Hematopoietic multipotent progenitor cell treated with erythropoietin and hydrocortisone succinate and interleukin-3 and kit ligand, for 6 days (in vitro differentiated cells): ENCODE measurements at regions not wholly inside any gene's neighbourhood (a gene's known extent, or its start where the extent isn't known, plus 50 kb on each side); places are given as distances from the start of the nearest gene placed in this dataset.

Source experiments
- DNase-seq: peaks from one replicate; pipeline ENCODE4 v3.0.0-alpha.2; 2015

DNA sequence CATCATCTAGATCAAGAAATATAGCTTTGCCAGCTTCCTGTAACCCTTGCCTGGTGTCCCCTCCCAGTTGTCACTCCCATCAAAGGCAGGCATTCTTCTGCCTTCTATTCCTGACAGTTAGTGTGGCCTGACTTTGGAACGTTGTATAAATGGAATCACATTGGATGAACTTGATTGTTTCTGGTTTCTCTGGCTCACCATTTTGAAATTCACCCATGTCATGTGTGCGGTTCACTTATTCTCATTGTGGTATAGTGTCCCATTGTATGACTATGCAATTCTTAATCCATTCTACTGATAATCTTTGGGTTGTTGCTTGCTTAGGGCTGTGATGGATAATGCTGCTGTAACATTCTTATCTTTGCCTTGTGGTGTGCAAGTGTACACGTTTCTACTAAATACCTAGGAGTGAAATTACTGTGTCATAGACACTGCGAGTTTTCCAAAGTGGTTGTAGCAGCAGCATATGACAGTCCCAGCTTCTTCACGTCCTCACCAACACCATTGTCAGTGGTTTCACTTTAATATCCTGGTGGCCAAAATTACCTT lies 73.2 kb downstream of the VEGFA start:
- peak; percentile 87 for DNase-seq

- DNase-seq: no peak
Measured at GRCh38 chr6:43842231-43842794, 72.3 kb downstream of the VEGFA start.

DNA sequence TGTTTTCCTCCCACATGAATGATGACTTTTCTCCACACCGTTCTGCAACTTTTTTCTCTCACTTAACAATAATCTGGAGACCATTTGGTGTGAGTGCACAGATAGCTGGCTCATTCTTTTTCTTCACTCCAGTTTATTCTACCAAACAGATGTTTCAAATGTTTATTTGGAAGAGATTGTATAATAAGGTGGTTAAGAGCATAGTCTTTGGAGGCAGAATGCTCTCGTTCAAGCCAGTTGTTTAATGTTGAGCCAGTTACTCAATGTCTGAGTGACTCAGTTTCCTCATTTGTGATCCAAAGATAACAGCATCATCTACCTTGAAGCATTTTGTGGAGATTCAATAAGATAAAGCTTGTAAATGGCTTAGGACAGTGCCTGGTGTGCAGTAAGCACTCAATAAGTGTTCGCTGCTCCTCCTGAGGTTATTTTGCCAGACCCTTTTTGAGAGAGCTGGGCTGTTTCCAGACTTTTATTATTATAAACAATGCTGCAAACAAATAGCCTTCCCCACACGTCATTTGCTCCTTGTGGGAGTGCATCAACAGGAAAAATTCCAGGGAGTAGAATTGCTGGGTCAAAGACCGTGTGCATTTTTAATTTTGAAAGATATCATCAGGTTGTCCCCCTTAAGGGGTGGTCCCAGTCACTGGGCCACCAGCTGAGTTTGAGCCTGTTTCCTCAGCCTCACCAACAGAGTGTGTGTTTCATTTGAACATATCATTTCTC lies 70.6 kb downstream of the VEGFA start:
- DNase-seq: no peak

- peak; percentile 86 for DNase-seq
Measured at GRCh38 chr6:43838276-43839036, 68.4 kb downstream of the VEGFA start.

GRCh38 chr6:43837507-43837906 lies 67.5 kb downstream of the VEGFA start:
- DNase-seq: no peak

- DNase-seq: peak; percentile 45
Measured at GRCh38 chr6:43836507-43837240, 66.7 kb downstream of the VEGFA start.
